GM12878 (cell line): ENCODE measurements at regions not wholly inside any gene's neighbourhood (a gene's known extent, or its start where the extent isn't known, plus 50 kb on each side); places are given as distances from the start of the nearest gene placed in this dataset.

Source experiments
- ATAC-seq: fragments of 200-7000 bp; cut with Tn5 transposase; 3 replicates; pipeline ENCODE4 v1.9.1; 2020; ENCODE audit warnings: mild to moderate bottlenecking, moderate library complexity
- BruUV-seq: library from RNA; stranded (reverse); fragments of 400-500 nt; replicated peaks from 2 replicates; lab custom pipeline; 2021; lab: Mats Ljungman, UMichigan
- CTCF ChIA-PET: fragments of 300-600 bp; sonication (Branson Sonifier 250); formaldehyde crosslinking; extraction: SDS; loops from one replicate; lab custom pipeline; 2021; ENCODE audit warnings: inconsistent platforms; lab: Yijun Ruan, JAX
- POLR2A ChIA-PET: fragments of 350-600 bp; formaldehyde crosslinking; extraction: SDS; loops from one replicate; lab custom pipeline; 2021; ENCODE audit warnings: inconsistent platforms; lab: Charles Lee
- RAD21 ChIA-PET: fragments of 300-600 bp; sonication (Branson Sonifier 250); formaldehyde crosslinking; loops from one replicate; lab custom pipeline; 2023; ENCODE audit warnings: antibody characterized with exemption; ENCODE audit not compliant: unreplicated experiment; lab: Charles Lee
- SMC1A ChIA-PET: fragments of 300-600 bp; sonication (Branson Sonifier 250); formaldehyde crosslinking; loops from one replicate; lab custom pipeline; 2023; ENCODE audit not compliant: unreplicated experiment, uncharacterized antibody; lab: Charles Lee
- DNase-seq: peaks from one replicate; pipeline ENCODE4 v3.0.0-alpha.2; 2011; ENCODE audit warnings: low read depth, low spot score
- FAIRE-seq: peaks from 3 replicates; lab custom pipeline; 2011; peaks lifted over from hg19 to GRCh38; lab: Jason Lieb, UNC
- H2AFZ ChIP-seq: 2 replicates; pipeline ENCODE4 v1.6.0; 2011; ENCODE audit warnings: low read depth, low read length, control low read depth; ENCODE audit not compliant: control insufficient read depth
- H3K27ac ChIP-seq: 2 replicates; pipeline ENCODE4 v1.5.1; 2011; ENCODE audit warnings: control low read depth; ENCODE audit not compliant: control insufficient read depth, insufficient read depth
- H3K27me3 ChIP-seq, 2 experiments: replicated peaks in 1 of 2; 2 replicates each; pipeline versions ENCODE4 v1.6.0 to v1.6.1; 2011; ENCODE audit warnings: low read length in 1 of 2; ENCODE audit not compliant: control insufficient read depth in 2 of 2, insufficient read depth in 2 of 2
- H3K36me3 ChIP-seq, 2 experiments: 2 replicates each; pipeline ENCODE4 v1.5.1; 2011; ENCODE audit warnings: low read length in 1 of 2; ENCODE audit not compliant: control insufficient read depth in 2 of 2, insufficient read depth in 2 of 2
- H3K4me1 ChIP-seq: 2 replicates; pipeline ENCODE4 v1.6.1; 2011; ENCODE audit warnings: mild to moderate bottlenecking, low read length, moderate library complexity, mixed read lengths; ENCODE audit not compliant: control insufficient read depth, insufficient read depth
- H3K4me2 ChIP-seq: 2 replicates; pipeline ENCODE4 v1.6.0; 2011; ENCODE audit warnings: control low read depth; ENCODE audit not compliant: control insufficient read depth, insufficient read depth
- H3K4me3 ChIP-seq: fragments of 200-600 bp; sonication (generic); 2 replicates; pipeline ENCODE4 v1.5.1; 2016
- H3K79me2 ChIP-seq: 2 replicates; pipeline ENCODE4 v1.6.0; 2011; ENCODE audit warnings: low read length; ENCODE audit not compliant: control insufficient read depth, insufficient read depth
- H3K9ac ChIP-seq: 2 replicates; pipeline ENCODE4 v1.8.0; 2011; ENCODE audit warnings: low read length, control low read depth, mixed read lengths; ENCODE audit not compliant: control insufficient read depth, insufficient read depth
- H3K9me3 ChIP-seq: replicated peaks from 3 replicates; pipeline ENCODE4 v1.5.1; 2011; ENCODE audit warnings: mild to moderate bottlenecking, low read length; ENCODE audit not compliant: control insufficient read depth, insufficient read depth
- H4K20me1 ChIP-seq: 2 replicates; pipeline ENCODE4 v1.6.0; 2011; ENCODE audit not compliant: control insufficient read depth, insufficient read depth
- ASH2L ChIP-seq: fragments of 300-600, 200-600 bp; sonication (generic); IDR thresholded peaks from 2 replicates; pipeline ENCODE4 v1.6.1; 2017; ENCODE audit warnings: low read depth, mild to moderate bottlenecking, borderline replicate concordance
- CHD2 ChIP-seq: IDR thresholded peaks from 2 replicates; pipeline ENCODE4 v1.6.1; 2011; ENCODE audit warnings: low read depth, low read length, improper control_type of control experiment, borderline replicate concordance
- E2F8 ChIP-seq: fragments of 450-650 bp; IDR thresholded peaks from 2 replicates; pipeline ENCODE4 v1.6.1; 2018; ENCODE audit warnings: mild to moderate bottlenecking, low read depth, moderate library complexity; ENCODE audit not compliant: partially characterized antibody
- HDAC6 ChIP-seq: fragments of 200-600 bp; sonication (generic); IDR thresholded peaks from one replicate; pipeline ENCODE4 v1.8.0; 2017; ENCODE audit warnings: antibody characterized with exemption; ENCODE audit not compliant: unreplicated experiment
- HDGF ChIP-seq: fragments of 450-650 bp; IDR thresholded peaks from 2 replicates; pipeline ENCODE4 v1.6.1; 2016; ENCODE audit warnings: antibody characterized with exemption
- IKZF2 ChIP-seq, 2 experiments: fragments of 450-650 bp; IDR thresholded peaks; 2 replicates each; pipeline ENCODE4 v1.6.1; 2017; ENCODE audit warnings: mild to moderate bottlenecking in 2 of 2, moderate library complexity in 2 of 2
- MEF2A ChIP-seq: IDR thresholded peaks from 2 replicates; pipeline ENCODE4 v1.6.1; 2011; ENCODE audit warnings: low read depth, mild to moderate bottlenecking, low read length, moderate library complexity; ENCODE audit not compliant: insufficient read depth
- NBN ChIP-seq: fragments of 450-650 bp; IDR thresholded peaks from 2 replicates; pipeline ENCODE4 v1.6.1; 2016
- NFIC ChIP-seq: IDR thresholded peaks from 2 replicates; pipeline ENCODE4 v1.6.1; 2012; ENCODE audit warnings: low read depth, mild to moderate bottlenecking, inconsistent platforms, low read length, moderate library complexity
- NFXL1 ChIP-seq: fragments of 450-650 bp; IDR thresholded peaks from 2 replicates; pipeline ENCODE4 v1.6.1; 2017; ENCODE audit warnings: antibody characterized with exemption, mild to moderate bottlenecking, borderline replicate concordance
- NFYB ChIP-seq: IDR thresholded peaks from 2 replicates; pipeline ENCODE4 v1.6.1; 2011; ENCODE audit warnings: low read depth, mild to moderate bottlenecking, low read length, improper control_type of control experiment, moderate library complexity; ENCODE audit not compliant: insufficient read depth
- PAX5 ChIP-seq: IDR thresholded peaks from 2 replicates; pipeline ENCODE4 v1.6.1; 2011; ENCODE audit warnings: low read depth, low read length, borderline replicate concordance
- RELA ChIP-seq: fragments of 450-650 bp; IDR thresholded peaks from 2 replicates; pipeline ENCODE4 v1.8.0; 2014; ENCODE audit warnings: borderline replicate concordance; ENCODE audit not compliant: partially characterized antibody
- SIX5 ChIP-seq: IDR thresholded peaks from 2 replicates; pipeline ENCODE4 v1.6.1; 2011; ENCODE audit warnings: mild to moderate bottlenecking, low read depth, low read length, moderate library complexity; ENCODE audit not compliant: severe bottlenecking
- SMAD1 ChIP-seq: fragments of 450-650 bp; IDR thresholded peaks from 2 replicates; pipeline ENCODE4 v1.6.1; 2018; ENCODE audit warnings: mild to moderate bottlenecking, low read depth; ENCODE audit not compliant: partially characterized antibody
- SREBF1 ChIP-seq: IDR thresholded peaks from 2 replicates; pipeline ENCODE4 v1.6.1; 2012; ENCODE audit warnings: mild to moderate bottlenecking, low read length
- TARDBP ChIP-seq: IDR thresholded peaks from 2 replicates; pipeline ENCODE4 v1.6.1; 2016; ENCODE audit warnings: borderline replicate concordance
- ZNF24 ChIP-seq: fragments of 450-650 bp; IDR thresholded peaks from 2 replicates; pipeline ENCODE4 v1.6.1; 2017; ENCODE audit warnings: antibody characterized with exemption, mild to moderate bottlenecking
- WGBS: methylation state at CpG from one replicate; pipeline ENCODE4 v1.1.6; 2016; ENCODE audit warnings: low lambda C conversion rate; ENCODE audit not compliant: insufficient replicate concordance, insufficient coverage; ENCODE audit errors: missing lambda C conversion rate; 5-methylcytosine and 5-hydroxymethylcytosine counted together
- in situ Hi-C: fragments of 300-500 bp; cut with MboI; formaldehyde crosslinking; loops from 9 replicates; pipeline ENCODE4 v1.14.3; 2018; ENCODE audit warnings: mixed read lengths
- intact Hi-C: fragments of 100-400 bp; cut with micrococcal nuclease; formaldehyde crosslinking; loops from one replicate; pipeline ENCODE4 v1.14.2; 2022; ENCODE audit not compliant: unreplicated experiment

GRCh38 chr3:96213393-96213792, 601.0 kb upstream of the EPHA6 start:
- no peak for FAIRE-seq

More at GRCh38 chr3:96213393-96213792, 601.0 kb upstream of the EPHA6 start:
- in situ Hi-C loops = no loop called here
- WGBS = 43% methylated on average over 3 of the region's 3 CpGs
- intact Hi-C loops = no loop called here
- DNase-seq (no peak), ATAC-seq (no peak)
- Histone ChIP-seq H3K9ac (no peak overlapping the region), H3K36me3 (no peaks in the 10 kb centered on the region), H3K4me3 (no peak overlapping the region), H3K27ac (no peak overlapping the region), H3K27me3 (no peaks in the 10 kb centered on the region), H3K79me2 (no peaks in the 10 kb centered on the region), H2AFZ (no peak overlapping the region), H4K20me1 (no peaks in the 10 kb centered on the region), H3K9me3 (no peaks in the 10 kb centered on the region), H3K4me2 (no peak overlapping the region), H3K4me1 (no peaks in the 10 kb centered on the region)
- POLR2A ChIA-PET = no interaction called here
- CTCF ChIA-PET = no interaction called here
- SMC1A ChIA-PET = no interaction called here
- RAD21 ChIA-PET = no interaction called here
- no TSS peak for BruUV-seq
- TF ChIP-seq NFYB (no peak), HDAC6 (no peak), RELA (no peak), SIX5 (no peak), SREBF1 (no peak), NBN (no peak), E2F8 (no peak), ASH2L (no peak), PAX5 (no peak), HDGF (no peak), NFIC (no peak), TARDBP (no peak), IKZF2 (IDR thresholded peaks at IDR 0.05) (no peak), CHD2 (no peak), NFXL1 (no peak), MEF2A (no peak), ZNF24 (no peak), SMAD1 (no peak)
